ENCODE measurements at regions not wholly inside any gene's neighbourhood (a gene's known extent, or its start where the extent isn't known, plus 50 kb on each side); places are given as distances from the start of the nearest gene placed in this dataset.

DNA sequence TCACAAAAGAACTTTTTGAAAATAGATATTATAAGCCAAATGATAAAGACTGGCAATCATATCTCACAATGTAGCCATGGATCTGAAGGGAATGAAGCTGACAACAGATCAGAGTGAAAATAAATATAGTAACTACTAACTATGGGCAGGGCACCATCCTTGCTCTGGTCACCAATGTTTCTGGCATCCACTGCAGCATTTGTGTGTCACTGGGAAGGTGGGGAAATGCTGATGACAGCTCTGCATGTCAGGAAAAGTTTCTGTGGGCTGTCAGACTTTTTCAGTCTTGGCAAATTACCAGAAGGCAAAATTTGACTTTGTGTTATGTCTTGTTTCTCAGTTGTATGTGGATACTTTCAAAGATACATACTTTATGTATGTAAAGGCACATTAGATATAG is 195.6 kb downstream of the ZNF326 start:
- TF ChIP-seq CTCF (IDR thresholded peaks at IDR 0.05; ENCODE audit: poor library complexity) (no peak), EZH2phosphoT487 (IDR thresholded peaks at IDR 0.05; ENCODE audit: low read depth, severe bottlenecking, unreplicated experiment) (no peak), EZH2 (IDR thresholded peaks at IDR 0.05; ENCODE audit: borderline replicate concordance) (no peak)
